PC-9 (cell line): ENCODE measurements at regions not wholly inside any gene's neighbourhood (a gene's known extent, or its start where the extent isn't known, plus 50 kb on each side); places are given as distances from the start of the nearest gene placed in this dataset.
"Not testable (repeated sequence)": the region's sequence is repeated elsewhere in the genome, so short reads cannot be mapped to it uniquely, and the experiment has no call there.

Source experiments
- EZH2 ChIP-seq: fragments of 200-600 bp; sonication (generic); IDR thresholded peaks from 2 replicates; pipeline ENCODE4 v1.8.0; 2017; ENCODE audit warnings: antibody characterized with exemption, low read depth
- TF ChIP-seq, protein P1 (sequence below): fragments of 200-600 bp; sonication (generic); conservative IDR thresholded peaks from 2 replicates; pipeline ENCODE4 v1.6.1; 2017; ENCODE audit warnings: mixed run types, antibody characterized with exemption, mild to moderate bottlenecking, moderate library complexity

DNA sequence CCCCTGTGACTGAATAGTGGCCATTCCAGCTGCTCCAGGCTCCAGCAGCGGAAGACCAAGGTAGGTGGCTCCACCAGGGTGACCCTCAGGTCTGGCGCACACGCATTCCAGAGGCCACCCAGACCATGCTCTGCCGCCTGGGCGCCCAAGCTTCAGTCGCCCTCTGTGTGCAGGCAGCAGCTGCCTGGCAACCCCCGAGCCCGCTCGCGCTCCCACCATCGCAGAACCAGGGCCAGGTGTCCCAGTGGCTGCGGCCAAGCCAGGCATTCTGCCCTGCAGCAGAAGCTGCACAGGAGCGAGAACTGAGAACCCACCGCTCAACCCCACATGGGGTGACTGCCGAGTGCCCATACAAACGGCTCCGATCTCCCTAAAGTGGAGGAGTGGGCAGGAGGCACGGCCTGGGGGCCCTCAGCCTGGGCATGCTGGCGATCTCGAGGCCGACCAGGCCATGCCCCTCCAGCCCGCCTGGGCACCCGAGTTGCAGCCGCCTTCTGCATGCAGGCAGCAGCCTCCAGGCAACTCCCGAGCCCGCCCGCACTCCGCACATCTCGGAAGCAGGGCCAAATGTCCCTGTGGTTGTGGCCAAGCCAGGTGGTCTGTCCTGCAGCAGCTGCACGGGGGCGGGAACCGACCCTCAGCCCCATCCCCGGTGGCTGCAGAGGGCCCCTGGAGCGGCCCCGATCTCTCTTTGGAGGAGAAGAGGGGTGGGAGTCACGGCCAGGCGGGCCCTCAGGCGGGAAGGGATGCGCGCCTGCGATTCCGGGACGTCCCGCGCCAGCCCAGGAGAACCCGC is 1264.1 kb downstream of the FOXD4L5 start:
- TF ChIP-seq, protein P1, sequence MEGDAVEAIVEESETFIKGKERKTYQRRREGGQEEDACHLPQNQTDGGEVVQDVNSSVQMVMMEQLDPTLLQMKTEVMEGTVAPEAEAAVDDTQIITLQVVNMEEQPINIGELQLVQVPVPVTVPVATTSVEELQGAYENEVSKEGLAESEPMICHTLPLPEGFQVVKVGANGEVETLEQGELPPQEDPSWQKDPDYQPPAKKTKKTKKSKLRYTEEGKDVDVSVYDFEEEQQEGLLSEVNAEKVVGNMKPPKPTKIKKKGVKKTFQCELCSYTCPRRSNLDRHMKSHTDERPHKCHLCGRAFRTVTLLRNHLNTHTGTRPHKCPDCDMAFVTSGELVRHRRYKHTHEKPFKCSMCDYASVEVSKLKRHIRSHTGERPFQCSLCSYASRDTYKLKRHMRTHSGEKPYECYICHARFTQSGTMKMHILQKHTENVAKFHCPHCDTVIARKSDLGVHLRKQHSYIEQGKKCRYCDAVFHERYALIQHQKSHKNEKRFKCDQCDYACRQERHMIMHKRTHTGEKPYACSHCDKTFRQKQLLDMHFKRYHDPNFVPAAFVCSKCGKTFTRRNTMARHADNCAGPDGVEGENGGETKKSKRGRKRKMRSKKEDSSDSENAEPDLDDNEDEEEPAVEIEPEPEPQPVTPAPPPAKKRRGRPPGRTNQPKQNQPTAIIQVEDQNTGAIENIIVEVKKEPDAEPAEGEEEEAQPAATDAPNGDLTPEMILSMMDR = not testable (repeated sequence)
- not testable (repeated sequence) for TF ChIP-seq EZH2
